ENCODE measurements at regions not wholly inside any gene's neighbourhood (a gene's known extent, or its start where the extent isn't known, plus 50 kb on each side); places are given as distances from the start of the nearest gene placed in this dataset.

DNA sequence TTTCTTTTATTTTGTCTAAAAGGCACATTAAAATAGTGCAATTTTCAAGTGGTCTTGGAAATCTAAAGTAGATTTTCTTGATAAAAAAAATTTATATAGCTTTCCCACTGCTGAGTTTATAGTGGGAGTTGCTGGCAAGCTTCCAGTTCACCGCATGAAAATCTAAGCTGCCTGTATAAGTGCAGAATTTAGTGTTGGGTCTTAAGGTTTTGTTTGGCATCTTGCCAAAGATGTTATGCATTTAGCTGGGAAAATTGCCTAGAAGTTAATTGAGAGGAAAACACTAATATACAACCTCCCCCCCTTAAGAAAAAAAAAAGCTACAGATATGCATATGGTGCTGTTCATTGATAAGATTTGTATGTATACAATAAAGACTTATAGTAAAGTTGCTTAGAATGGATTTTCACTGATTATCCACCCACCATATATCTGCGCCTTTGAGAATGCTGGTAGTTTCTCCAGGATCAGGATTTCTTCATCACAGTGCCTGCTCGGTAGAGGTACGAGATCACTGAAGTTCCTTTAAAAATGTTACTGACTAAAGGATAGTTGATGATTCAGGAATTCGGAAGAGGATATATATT, 803.2 kb upstream of the POU3F3 start:
- Histone ChIP-seq H3K27me3 (ENCODE audit: insufficient read depth, low read depth, severe bottlenecking) (peaks cover 80% of the 10 kb centered on the region), H3K27ac (no peak overlapping the region), H3K4me3 (ENCODE audit: low read depth, low read length) (no peak overlapping the region), H3K36me3 (no peaks in the 10 kb centered on the region), H3K9me3 (ENCODE audit: severe bottlenecking) (no peaks in the 10 kb centered on the region)
- DNase-seq: no peak
- TF ChIP-seq, protein P1, sequence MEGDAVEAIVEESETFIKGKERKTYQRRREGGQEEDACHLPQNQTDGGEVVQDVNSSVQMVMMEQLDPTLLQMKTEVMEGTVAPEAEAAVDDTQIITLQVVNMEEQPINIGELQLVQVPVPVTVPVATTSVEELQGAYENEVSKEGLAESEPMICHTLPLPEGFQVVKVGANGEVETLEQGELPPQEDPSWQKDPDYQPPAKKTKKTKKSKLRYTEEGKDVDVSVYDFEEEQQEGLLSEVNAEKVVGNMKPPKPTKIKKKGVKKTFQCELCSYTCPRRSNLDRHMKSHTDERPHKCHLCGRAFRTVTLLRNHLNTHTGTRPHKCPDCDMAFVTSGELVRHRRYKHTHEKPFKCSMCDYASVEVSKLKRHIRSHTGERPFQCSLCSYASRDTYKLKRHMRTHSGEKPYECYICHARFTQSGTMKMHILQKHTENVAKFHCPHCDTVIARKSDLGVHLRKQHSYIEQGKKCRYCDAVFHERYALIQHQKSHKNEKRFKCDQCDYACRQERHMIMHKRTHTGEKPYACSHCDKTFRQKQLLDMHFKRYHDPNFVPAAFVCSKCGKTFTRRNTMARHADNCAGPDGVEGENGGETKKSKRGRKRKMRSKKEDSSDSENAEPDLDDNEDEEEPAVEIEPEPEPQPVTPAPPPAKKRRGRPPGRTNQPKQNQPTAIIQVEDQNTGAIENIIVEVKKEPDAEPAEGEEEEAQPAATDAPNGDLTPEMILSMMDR (IDR thresholded peaks at IDR 0.05; ENCODE audit: low read depth, low read length): no peak

DNA sequence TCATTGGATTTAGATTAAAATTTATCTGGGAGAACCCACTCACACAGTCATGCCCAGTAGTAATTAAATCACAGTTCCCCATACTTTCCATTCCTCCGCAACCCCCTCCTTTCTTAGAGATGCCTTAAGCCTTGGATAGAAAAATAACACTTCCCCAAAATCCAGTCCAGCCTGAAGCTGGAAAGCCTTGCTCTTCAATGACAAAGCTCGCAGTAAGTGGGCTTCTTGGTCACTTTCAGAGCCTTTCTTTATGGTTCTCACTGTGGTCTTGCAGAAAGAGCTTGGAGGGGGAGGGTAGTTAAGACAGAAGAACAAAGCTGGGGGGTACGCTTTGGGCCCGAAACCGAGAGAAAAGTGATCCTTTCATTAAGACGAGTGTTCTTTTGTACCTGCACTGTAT, 802.1 kb upstream of the POU3F3 start:
- H3K9me3 ChIP-seq (ENCODE audit: severe bottlenecking): no peaks in the 10 kb centered on the region
- no peak overlapping the region for H3K4me3 ChIP-seq (ENCODE audit: low read depth, low read length)
- no peaks in the 10 kb centered on the region for H3K36me3 ChIP-seq
- H3K27me3 ChIP-seq (ENCODE audit: insufficient read depth, low read depth, severe bottlenecking): peaks cover 83% of the 10 kb centered on the region
- H3K27ac ChIP-seq: no peak overlapping the region
- DNase-seq: no peak
- TF ChIP-seq, protein P1 (IDR thresholded peaks at IDR 0.05; ENCODE audit: low read depth, low read length): no peak

DNA sequence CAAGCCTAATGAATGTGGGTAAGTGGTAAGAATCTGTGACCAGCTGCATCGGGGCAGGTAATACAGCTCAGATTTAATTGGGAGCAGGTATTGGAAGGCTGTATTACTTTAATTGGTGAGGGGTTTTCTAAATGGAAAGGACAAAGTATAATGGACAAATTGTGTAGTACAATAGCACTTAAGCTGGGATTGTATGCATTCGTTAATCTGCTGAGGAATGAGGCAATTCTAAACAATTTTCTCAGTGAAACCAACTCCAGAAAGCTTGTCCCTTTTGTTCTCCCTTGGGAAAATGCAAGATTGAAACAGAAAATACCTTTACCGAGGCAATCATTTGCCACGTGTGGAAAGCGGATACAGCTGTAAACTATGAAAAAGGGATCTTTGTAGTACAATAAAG, 801.6 kb upstream of the POU3F3 start:
- Histone ChIP-seq H3K36me3 (no peaks in the 10 kb centered on the region), H3K27me3 (ENCODE audit: insufficient read depth, low read depth, severe bottlenecking) (peaks cover 81% of the 10 kb centered on the region), H3K9me3 (ENCODE audit: severe bottlenecking) (no peaks in the 10 kb centered on the region), H3K4me3 (ENCODE audit: low read depth, low read length) (no peak overlapping the region), H3K27ac (no peak overlapping the region)
- no peak for DNase-seq
- TF ChIP-seq, protein P1 (IDR thresholded peaks at IDR 0.05; ENCODE audit: low read depth, low read length): no peak

DNA sequence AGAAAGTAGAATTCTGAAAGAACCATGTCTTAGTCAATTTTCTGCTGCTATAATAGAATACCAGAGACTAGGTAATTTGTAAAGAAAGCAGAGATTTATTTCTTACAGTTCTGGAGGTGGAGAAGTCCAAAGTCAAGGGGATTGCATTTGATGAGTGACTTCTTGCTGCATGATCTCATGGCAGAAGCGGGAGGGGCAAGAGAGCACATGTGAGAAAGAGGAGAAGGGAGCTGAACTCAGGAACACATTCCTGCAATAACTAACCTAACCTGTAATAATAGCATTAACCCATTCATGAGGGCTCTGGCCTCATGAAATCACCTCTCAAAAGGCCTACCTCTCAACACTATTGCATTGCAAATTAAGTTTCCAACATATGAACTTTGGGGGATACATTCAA, 797.5 kb upstream of the POU3F3 start:
- Histone ChIP-seq H3K9me3 (ENCODE audit: severe bottlenecking) (no peaks in the 10 kb centered on the region), H3K4me3 (ENCODE audit: low read depth, low read length) (no peak overlapping the region), H3K27me3 (ENCODE audit: insufficient read depth, low read depth, severe bottlenecking) (peaks cover 57% of the 10 kb centered on the region), H3K27ac (no peak overlapping the region), H3K36me3 (no peaks in the 10 kb centered on the region)
- no peak for DNase-seq
- TF ChIP-seq, protein P1 (IDR thresholded peaks at IDR 0.05; ENCODE audit: low read depth, low read length): no peak

DNA sequence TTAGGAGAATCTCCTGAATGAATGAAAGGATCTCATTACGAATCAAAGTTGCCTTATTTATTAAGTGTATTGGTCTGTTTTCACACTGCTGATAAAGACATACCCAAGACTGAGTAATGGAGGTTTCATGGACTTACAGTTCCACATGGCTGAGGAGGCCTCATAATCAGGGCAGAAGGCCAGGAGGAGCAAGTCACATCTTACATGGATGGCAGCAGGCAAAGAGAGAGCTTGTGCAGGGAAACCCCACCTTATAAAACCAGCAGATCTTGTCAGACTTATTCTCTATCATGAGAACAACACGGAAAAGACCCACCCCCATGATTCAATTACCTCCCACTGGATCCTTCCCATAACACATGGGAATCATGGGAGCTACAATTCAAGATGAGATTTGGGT, 785.2 kb upstream of the POU3F3 start:
- no peak overlapping the region for H3K27ac ChIP-seq
- no peak for DNase-seq
- no peaks in the 10 kb centered on the region for H3K9me3 ChIP-seq (ENCODE audit: severe bottlenecking)
- no peak overlapping the region for H3K4me3 ChIP-seq (ENCODE audit: low read depth, low read length)
- no peaks in the 10 kb centered on the region for H3K36me3 ChIP-seq
- TF ChIP-seq, protein P1 (IDR thresholded peaks at IDR 0.05; ENCODE audit: low read depth, low read length): no peak
- peaks cover 5% of the 10 kb centered on the region for H3K27me3 ChIP-seq (ENCODE audit: insufficient read depth, low read depth, severe bottlenecking)

DNA sequence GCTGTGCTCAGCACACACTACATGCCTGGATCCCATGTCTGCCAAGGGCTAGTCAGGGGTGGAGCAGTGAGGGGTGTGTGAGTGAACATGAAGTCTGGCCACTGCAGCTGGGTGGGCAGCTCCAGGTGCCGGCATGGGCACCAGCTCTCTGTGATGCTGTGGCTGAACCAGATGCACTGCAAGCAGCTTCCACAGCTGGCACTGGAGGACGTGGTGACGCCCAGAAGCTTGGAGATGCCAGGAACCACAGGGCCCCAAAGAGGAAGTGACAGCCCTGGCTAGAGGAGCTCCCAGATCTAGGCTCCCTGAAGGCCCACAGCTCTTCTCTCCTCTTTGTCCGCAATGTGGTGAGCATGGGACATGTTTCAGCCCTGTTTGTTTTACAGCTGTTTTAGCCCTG, 776.3 kb upstream of the POU3F3 start:
- no peaks in the 10 kb centered on the region for H3K36me3 ChIP-seq
- DNase-seq: no peak
- no peaks in the 10 kb centered on the region for H3K9me3 ChIP-seq (ENCODE audit: severe bottlenecking)
- no peak overlapping the region for H3K4me3 ChIP-seq (ENCODE audit: low read depth, low read length)
- no peak overlapping the region for H3K27ac ChIP-seq
- TF ChIP-seq, protein P1 (IDR thresholded peaks at IDR 0.05; ENCODE audit: low read depth, low read length): no peak
- peaks cover 10% of the 10 kb centered on the region for H3K27me3 ChIP-seq (ENCODE audit: insufficient read depth, low read depth, severe bottlenecking)
